ENCODE measurements at regions not wholly inside any gene's neighbourhood (a gene's known extent, or its start where the extent isn't known, plus 50 kb on each side); places are given as distances from the start of the nearest gene placed in this dataset.

GRCh38 chr6:24031496-24031895 is 94.5 kb upstream of the NRSN1 start:
- Histone ChIP-seq H3K4me1 (no peaks in the 10 kb centered on the region), H3K27ac (no peak overlapping the region), H3K27me3 (no peaks in the 10 kb centered on the region), H3K36me3 (no peaks in the 10 kb centered on the region), H3K9me3 (no peaks in the 10 kb centered on the region), H3K4me3 (no peak overlapping the region)
- WGBS, 2 donors (ENCODE audit: low coverage in 1 of 2) = 68 to 71% methylated on average over 1 to 2 of the region's 2 CpGs
- in situ Hi-C loops (cut with MboI; ENCODE audit: low pct_ligation_motif_present in 1 of 4, low pct_unique_long_range_greater_than_20kb in 1 of 4, low sequenced_read_pairs in 3 of 4) = no loop called here
- no peak for TF ChIP-seq POLR2AphosphoS5 (IDR thresholded peaks at IDR 0.05)
- TF ChIP-seq CTCF (IDR thresholded peaks at IDR 0.05) = no peak
- no peak for TF ChIP-seq POLR2A (IDR thresholded peaks at IDR 0.05)
- no peak for TF ChIP-seq EP300 (IDR thresholded peaks at IDR 0.05; ENCODE audit: low read depth)
- DNase-seq = no peak
- intact Hi-C loops (cut with DNase I; ENCODE audit: low total_unique reads) = no loop called here

GRCh38 chr6:24032896-24033688 is 92.9 kb upstream of the NRSN1 start:
- H3K27me3 ChIP-seq = no peaks in the 10 kb centered on the region
- no peaks in the 10 kb centered on the region for H3K9me3 ChIP-seq
- H3K36me3 ChIP-seq = no peaks in the 10 kb centered on the region
- 72 to 80% methylated on average over 2 to 4 of the region's 4 CpGs for WGBS, 2 donors (ENCODE audit: low coverage in 1 of 2)
- H3K27ac ChIP-seq = no peak overlapping the region
- intact Hi-C loops (cut with DNase I; ENCODE audit: low total_unique reads) (no loop called here), in situ Hi-C loops (cut with MboI; ENCODE audit: low pct_ligation_motif_present in 1 of 4, low pct_unique_long_range_greater_than_20kb in 1 of 4, low sequenced_read_pairs in 3 of 4) (no loop called here)
- H3K4me1 ChIP-seq = no peaks in the 10 kb centered on the region
- H3K4me3 ChIP-seq = no peak overlapping the region
- TF ChIP-seq CTCF (IDR thresholded peaks at IDR 0.05) = no peak
- no peak for DNase-seq

DNA sequence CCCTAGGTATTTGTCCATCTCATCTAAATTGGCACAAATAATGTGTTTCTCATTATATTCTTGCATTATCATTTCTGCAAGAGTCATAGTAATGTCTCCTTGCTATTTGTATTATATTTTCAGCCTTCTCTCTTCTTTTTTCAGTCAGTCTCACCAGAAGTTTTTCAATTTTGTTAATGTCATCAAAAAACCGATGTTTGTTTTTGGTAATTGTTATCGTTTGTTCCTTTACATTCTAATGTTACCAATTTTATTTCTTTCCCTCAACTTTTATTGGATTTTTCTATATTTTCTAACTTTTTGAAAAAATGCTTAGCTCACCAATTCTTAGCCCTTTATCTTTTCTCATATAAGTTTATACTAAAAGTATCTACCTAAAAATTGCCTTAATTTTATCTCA is 82.2 kb upstream of the NRSN1 start:
- Histone ChIP-seq H3K27ac (no peak overlapping the region), H3K4me3 (no peak overlapping the region), H3K4me1 (no peaks in the 10 kb centered on the region), H3K36me3 (no peaks in the 10 kb centered on the region), H3K9me3 (no peaks in the 10 kb centered on the region), H3K27me3 (no peaks in the 10 kb centered on the region)
- TF ChIP-seq POLR2A (IDR thresholded peaks at IDR 0.05) (no peak), CTCF (IDR thresholded peaks at IDR 0.05) (no peak), POLR2AphosphoS5 (IDR thresholded peaks at IDR 0.05) (no peak), EP300 (IDR thresholded peaks at IDR 0.05; ENCODE audit: low read depth) (no peak)
- intact Hi-C loops (cut with DNase I; ENCODE audit: low total_unique reads) (no loop called here), in situ Hi-C loops (cut with MboI; ENCODE audit: low pct_ligation_motif_present in 1 of 4, low pct_unique_long_range_greater_than_20kb in 1 of 4, low sequenced_read_pairs in 3 of 4) (no loop called here)
- no peak for DNase-seq
- 89 to 93% methylated on average over 2 of the region's 2 CpGs for WGBS, 2 donors (ENCODE audit: low coverage in 1 of 2)

DNA sequence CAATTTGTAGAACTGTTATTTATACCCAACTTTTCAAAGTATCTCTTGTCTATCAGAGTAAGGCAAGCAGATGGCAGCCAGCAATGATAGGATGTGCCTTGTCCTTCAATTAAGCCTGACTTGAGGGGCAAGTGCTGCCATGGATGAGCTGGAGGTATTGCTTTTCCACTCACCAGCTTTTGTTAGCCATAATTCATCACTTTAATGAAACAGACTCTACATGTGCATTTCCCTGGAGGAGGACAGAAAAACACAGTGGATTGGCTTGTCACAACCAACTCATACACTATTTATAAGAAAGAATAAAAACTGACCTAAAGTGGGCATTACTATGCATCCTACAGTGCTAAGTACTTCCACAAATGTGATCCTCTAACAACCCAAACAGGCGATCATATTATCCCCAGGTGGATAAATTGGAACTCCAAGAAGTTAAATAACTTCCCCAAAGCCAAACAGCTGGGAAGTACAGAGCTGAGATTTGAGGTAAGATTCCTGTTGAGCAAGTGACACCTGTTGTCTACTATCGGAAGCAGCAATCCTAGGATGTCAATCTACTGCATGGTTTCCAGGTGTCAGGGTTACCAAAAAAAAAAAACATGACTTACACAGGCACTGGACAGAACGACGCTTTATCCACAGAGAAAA is 73.9 kb upstream of the NRSN1 start:
- in situ Hi-C loops (cut with MboI; ENCODE audit: low pct_ligation_motif_present in 1 of 4, low pct_unique_long_range_greater_than_20kb in 1 of 4, low sequenced_read_pairs in 3 of 4) (no loop called here), intact Hi-C loops (cut with DNase I; ENCODE audit: low total_unique reads) (no loop called here)
- Histone ChIP-seq H3K36me3 (no peaks in the 10 kb centered on the region), H3K27ac (no peak overlapping the region), H3K4me1 (no peaks in the 10 kb centered on the region), H3K4me3 (no peak overlapping the region), H3K9me3 (no peaks in the 10 kb centered on the region), H3K27me3 (no peaks in the 10 kb centered on the region)
- WGBS, 2 donors (ENCODE audit: low coverage in 1 of 2) = 51% methylated on average over 4 of the region's 4 CpGs; no CpG with 5 or more reads in 1 of the 2 donors
- DNase-seq = no peak
- no peak for TF ChIP-seq POLR2AphosphoS5 (IDR thresholded peaks at IDR 0.05)
- no peak for TF ChIP-seq POLR2A (IDR thresholded peaks at IDR 0.05)
- no peak for TF ChIP-seq EP300 (IDR thresholded peaks at IDR 0.05; ENCODE audit: low read depth)
- no peak for TF ChIP-seq CTCF (IDR thresholded peaks at IDR 0.05)

Data from transverse colon (tissue), 4 donors.